ENCODE measurements at regions not wholly inside any gene's neighbourhood (a gene's known extent, or its start where the extent isn't known, plus 50 kb on each side); places are given as distances from the start of the nearest gene placed in this dataset.

- no peak for TF ChIP-seq EZH2 (IDR thresholded peaks at IDR 0.05; ENCODE audit: borderline replicate concordance, low read depth, low read length, poor library complexity, severe bottlenecking)
- no peak for TF ChIP-seq CTCF (conservative IDR thresholded peaks at IDR 0.05; ENCODE audit: low read depth, low read length)
These were observed 90.3 kb upstream of the SUCLG2 start for GRCh38 chr3:67744699-67745098.
